HL-60 (cell line): ENCODE measurements at regions not wholly inside any gene's neighbourhood (a gene's known extent, or its start where the extent isn't known, plus 50 kb on each side); places are given as distances from the start of the nearest gene placed in this dataset.

ENCODE experiments used
- DNase-seq, 2 experiments: peaks; one replicate each; pipeline ENCODE4 v3.0.0-alpha.2; 2010 to 2020; ENCODE audit warnings: low read depth in 1 of 2, low spot score in 1 of 2
- H3K27ac ChIP-seq: fragments of 250-450 bp; sonication (Bioruptor Pico); replicated peaks from 2 replicates; pipeline ENCODE4 v1.5.1; 2020; ENCODE audit warnings: mild to moderate bottlenecking, moderate library complexity
- H3K27me3 ChIP-seq: fragments of 250-450 bp; sonication (Bioruptor Pico); 2 replicates; pipeline ENCODE4 v1.5.1; 2021; ENCODE audit warnings: mild to moderate bottlenecking, moderate library complexity; ENCODE audit not compliant: insufficient read depth, poor library complexity, severe bottlenecking
- H3K4me3 ChIP-seq: replicated peaks from 2 replicates; pipeline ENCODE4 v1.5.1; 2011; ENCODE audit warnings: mild to moderate bottlenecking, control low read depth, low read length; ENCODE audit not compliant: insufficient read depth
- GABPA ChIP-seq: IDR thresholded peaks from 2 replicates; pipeline ENCODE4 v1.6.1; 2012; ENCODE audit warnings: low read depth
- POLR2AphosphoS5 ChIP-seq: IDR thresholded peaks from 2 replicates; pipeline ENCODE4 v1.6.1; 2012; ENCODE audit warnings: low read depth
- SPI1 ChIP-seq: IDR thresholded peaks from 2 replicates; pipeline ENCODE4 v1.6.1; 2012; ENCODE audit warnings: low read depth, mild to moderate bottlenecking, borderline replicate concordance
- TF ChIP-seq, protein P1 (sequence below): IDR thresholded peaks from one replicate; pipeline ENCODE4 v1.5.1; 2011; ENCODE audit warnings: low read length, control low read depth, inconsistent platforms; ENCODE audit not compliant: insufficient read depth
- TF ChIP-seq, protein P2 (sequence below): IDR thresholded peaks from 2 replicates; pipeline ENCODE4 v1.6.1; 2012; ENCODE audit warnings: low read depth; ENCODE audit not compliant: insufficient replicate concordance

DNA sequence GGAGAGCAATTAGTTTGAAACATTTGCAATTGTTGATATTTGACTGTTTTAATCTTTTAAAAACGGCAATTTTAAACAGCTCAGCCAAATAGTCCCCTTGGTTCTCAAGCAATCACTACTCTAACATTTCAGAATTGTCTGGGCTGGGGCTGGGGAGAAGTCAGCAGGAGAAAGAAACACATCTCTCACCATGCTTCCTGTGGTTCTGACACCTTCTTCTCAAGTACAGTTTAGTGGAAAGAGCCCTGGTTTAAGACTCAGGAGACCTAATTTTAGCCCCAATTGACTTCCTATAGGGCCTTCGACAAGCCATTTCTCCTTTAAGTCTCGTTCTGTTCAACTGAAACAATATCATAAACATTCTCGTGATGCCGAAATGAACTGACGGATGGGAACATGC is 168.4 kb upstream of the CDYL start:
- Histone ChIP-seq H3K4me3 (no peak overlapping the region), H3K27me3 (no peaks in the 10 kb centered on the region), H3K27ac (no peak overlapping the region)
- no peak for DNase-seq
- TF ChIP-seq GABPA (no peak), SPI1 (no peak), POLR2AphosphoS5 (no peak)
- TF ChIP-seq, protein P1, sequence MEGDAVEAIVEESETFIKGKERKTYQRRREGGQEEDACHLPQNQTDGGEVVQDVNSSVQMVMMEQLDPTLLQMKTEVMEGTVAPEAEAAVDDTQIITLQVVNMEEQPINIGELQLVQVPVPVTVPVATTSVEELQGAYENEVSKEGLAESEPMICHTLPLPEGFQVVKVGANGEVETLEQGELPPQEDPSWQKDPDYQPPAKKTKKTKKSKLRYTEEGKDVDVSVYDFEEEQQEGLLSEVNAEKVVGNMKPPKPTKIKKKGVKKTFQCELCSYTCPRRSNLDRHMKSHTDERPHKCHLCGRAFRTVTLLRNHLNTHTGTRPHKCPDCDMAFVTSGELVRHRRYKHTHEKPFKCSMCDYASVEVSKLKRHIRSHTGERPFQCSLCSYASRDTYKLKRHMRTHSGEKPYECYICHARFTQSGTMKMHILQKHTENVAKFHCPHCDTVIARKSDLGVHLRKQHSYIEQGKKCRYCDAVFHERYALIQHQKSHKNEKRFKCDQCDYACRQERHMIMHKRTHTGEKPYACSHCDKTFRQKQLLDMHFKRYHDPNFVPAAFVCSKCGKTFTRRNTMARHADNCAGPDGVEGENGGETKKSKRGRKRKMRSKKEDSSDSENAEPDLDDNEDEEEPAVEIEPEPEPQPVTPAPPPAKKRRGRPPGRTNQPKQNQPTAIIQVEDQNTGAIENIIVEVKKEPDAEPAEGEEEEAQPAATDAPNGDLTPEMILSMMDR: no peak
- TF ChIP-seq, protein P2, sequence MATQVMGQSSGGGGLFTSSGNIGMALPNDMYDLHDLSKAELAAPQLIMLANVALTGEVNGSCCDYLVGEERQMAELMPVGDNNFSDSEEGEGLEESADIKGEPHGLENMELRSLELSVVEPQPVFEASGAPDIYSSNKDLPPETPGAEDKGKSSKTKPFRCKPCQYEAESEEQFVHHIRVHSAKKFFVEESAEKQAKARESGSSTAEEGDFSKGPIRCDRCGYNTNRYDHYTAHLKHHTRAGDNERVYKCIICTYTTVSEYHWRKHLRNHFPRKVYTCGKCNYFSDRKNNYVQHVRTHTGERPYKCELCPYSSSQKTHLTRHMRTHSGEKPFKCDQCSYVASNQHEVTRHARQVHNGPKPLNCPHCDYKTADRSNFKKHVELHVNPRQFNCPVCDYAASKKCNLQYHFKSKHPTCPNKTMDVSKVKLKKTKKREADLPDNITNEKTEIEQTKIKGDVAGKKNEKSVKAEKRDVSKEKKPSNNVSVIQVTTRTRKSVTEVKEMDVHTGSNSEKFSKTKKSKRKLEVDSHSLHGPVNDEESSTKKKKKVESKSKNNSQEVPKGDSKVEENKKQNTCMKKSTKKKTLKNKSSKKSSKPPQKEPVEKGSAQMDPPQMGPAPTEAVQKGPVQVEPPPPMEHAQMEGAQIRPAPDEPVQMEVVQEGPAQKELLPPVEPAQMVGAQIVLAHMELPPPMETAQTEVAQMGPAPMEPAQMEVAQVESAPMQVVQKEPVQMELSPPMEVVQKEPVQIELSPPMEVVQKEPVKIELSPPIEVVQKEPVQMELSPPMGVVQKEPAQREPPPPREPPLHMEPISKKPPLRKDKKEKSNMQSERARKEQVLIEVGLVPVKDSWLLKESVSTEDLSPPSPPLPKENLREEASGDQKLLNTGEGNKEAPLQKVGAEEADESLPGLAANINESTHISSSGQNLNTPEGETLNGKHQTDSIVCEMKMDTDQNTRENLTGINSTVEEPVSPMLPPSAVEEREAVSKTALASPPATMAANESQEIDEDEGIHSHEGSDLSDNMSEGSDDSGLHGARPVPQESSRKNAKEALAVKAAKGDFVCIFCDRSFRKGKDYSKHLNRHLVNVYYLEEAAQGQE: no peak

DNA sequence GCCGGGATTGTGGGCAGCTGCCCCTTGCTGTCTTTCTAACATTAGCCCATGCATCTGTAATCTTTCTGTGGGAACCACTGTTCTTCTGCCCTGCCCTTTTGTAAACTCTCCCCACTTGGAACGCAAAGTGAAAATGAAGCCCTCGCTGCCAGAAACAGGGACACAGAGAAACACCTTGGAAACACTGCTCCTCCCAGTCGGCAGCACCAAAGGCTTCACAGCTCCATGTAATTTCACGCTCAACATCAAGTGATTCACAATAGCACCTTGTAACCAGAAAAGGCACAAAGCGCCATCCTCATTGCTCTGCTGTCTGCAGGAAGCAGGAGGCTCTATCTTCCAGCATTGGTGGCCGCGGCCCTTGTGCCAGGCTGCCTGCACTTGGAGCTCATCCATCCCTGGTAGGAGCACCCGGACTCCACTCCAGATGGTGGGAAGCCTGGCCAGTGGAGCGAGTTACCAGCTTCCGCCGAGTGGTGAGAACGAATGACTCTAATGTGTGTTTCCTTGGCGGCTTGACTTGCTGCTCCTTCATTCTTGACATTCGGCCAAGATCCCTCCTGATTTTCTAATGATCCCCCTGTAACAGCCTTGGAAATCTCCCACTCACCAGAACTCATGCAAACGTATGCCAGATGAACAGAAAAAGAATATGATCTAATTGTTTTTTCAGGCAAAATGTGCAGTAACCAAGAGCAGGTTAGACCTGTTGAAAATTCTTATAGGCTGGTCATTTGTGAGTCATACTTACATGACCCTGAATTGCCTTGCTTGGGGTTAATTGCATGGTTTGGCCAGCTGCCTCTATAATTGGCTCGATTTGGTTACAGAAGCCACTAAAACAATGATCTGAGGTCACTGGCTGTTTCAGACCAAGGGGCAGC is 169.1 kb upstream of the CDYL start:
- DNase-seq: no peak
- no peak for TF ChIP-seq POLR2AphosphoS5
- TF ChIP-seq SPI1: no peak
- TF ChIP-seq, protein P1: no peak
- TF ChIP-seq, protein P2: no peak
- no peak for TF ChIP-seq GABPA
- Histone ChIP-seq H3K27me3 (no peaks in the 10 kb centered on the region), H3K27ac (no peak overlapping the region), H3K4me3 (no peak overlapping the region)

DNA sequence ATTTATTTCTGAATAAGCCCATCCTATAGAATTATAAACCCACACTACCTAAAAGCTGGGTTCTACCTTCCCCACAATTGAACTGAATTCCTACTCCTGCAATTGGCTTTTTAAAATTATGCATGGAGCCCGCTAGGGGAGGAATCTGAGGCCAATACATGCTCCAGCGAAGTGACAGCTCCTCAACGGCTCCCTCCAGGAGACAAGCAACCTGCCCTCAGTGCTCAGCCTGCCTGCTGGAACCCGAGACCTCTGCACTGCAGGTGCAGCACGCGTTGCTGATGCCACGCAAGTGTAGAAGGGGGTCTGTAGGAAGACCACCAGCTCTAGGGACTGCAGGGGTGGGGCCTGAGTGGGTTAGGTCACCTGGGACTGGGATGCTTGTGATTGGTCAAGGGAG is 170.2 kb upstream of the CDYL start:
- no peak for DNase-seq
- Histone ChIP-seq H3K27me3 (no peaks in the 10 kb centered on the region), H3K4me3 (no peak overlapping the region), H3K27ac (no peak overlapping the region)
- TF ChIP-seq, protein P2: no peak
- TF ChIP-seq SPI1 (no peak), POLR2AphosphoS5 (no peak)
- TF ChIP-seq, protein P1: no peak
